Liver (tissue), 3 donors: ENCODE measurements at regions not wholly inside any gene's neighbourhood (a gene's known extent, or its start where the extent isn't known, plus 50 kb on each side); places are given as distances from the start of the nearest gene placed in this dataset.

Source experiments
- EGR1 ChIP-seq, 2 donors: IDR thresholded peaks; 2 replicates each; pipeline ENCODE4 v1.6.1; 2016 to 2018; ENCODE audit warnings: antibody characterized with exemption in 2 of 2, low read depth in 2 of 2
- JUND ChIP-seq, 2 donors: IDR thresholded peaks; 2 replicates each; pipeline ENCODE4 v1.6.1; 2016; ENCODE audit warnings: antibody characterized with exemption in 2 of 2
- MAX ChIP-seq: IDR thresholded peaks from 2 replicates; pipeline ENCODE4 v1.6.1; 2016; ENCODE audit warnings: antibody characterized with exemption
- RAD21 ChIP-seq, 2 donors: IDR thresholded peaks; 2 replicates each; pipeline ENCODE4 v1.6.1; 2016; ENCODE audit warnings: antibody characterized with exemption in 2 of 2, mild to moderate bottlenecking in 2 of 2
- REST ChIP-seq: IDR thresholded peaks from 2 replicates; pipeline ENCODE4 v1.6.1; 2016; ENCODE audit warnings: antibody characterized with exemption, mild to moderate bottlenecking
- SP1 ChIP-seq: IDR thresholded peaks from 2 replicates; pipeline ENCODE4 v1.6.1; 2018; ENCODE audit warnings: antibody characterized with exemption, mild to moderate bottlenecking
- YY1 ChIP-seq: IDR thresholded peaks from 2 replicates; pipeline ENCODE4 v1.6.1; 2016; ENCODE audit warnings: antibody characterized with exemption, mild to moderate bottlenecking
- TF ChIP-seq, protein P1 (sequence below): fragments of 150-350 bp; IDR thresholded peaks from 2 replicates; pipeline ENCODE4 v1.5.1; 2017; ENCODE audit warnings: improper control_type of control experiment, low read depth, low read length; ENCODE audit not compliant: missing input control
- donor health status: healthy.
- donor health status: healthy.

DNA sequence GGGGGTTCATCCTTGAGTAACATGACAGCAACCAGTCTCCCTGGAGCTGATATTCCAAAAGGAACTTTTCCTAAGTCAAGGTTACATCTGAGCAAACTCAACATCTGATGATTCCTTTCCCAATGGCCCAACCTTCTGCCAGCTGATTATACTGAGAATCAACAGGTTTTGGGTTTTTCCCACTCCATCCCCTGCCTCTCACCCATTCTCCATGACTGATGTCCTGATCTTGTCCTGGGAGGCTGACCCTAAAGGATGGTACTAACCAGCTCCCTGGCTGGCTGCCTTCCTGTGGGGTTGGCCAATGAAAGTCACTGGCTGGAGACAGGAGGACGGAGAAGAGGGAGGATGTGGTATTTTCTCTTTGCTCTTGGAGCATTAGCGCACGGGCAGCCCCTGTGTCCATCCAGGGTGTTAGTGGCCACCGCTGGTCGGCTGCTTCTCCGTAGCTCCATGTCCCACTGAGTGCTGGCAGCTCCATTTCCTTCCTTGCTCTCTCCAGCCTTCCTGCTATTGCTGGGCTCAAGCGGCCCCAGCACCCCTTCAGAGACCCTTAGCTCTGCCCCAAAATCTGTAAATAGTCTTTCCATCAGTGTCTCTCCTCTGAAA lies 306.2 kb upstream of the PITRM1 start:
- no peak for TF ChIP-seq SP1
- TF ChIP-seq MAX: no peak
- TF ChIP-seq, protein P1, sequence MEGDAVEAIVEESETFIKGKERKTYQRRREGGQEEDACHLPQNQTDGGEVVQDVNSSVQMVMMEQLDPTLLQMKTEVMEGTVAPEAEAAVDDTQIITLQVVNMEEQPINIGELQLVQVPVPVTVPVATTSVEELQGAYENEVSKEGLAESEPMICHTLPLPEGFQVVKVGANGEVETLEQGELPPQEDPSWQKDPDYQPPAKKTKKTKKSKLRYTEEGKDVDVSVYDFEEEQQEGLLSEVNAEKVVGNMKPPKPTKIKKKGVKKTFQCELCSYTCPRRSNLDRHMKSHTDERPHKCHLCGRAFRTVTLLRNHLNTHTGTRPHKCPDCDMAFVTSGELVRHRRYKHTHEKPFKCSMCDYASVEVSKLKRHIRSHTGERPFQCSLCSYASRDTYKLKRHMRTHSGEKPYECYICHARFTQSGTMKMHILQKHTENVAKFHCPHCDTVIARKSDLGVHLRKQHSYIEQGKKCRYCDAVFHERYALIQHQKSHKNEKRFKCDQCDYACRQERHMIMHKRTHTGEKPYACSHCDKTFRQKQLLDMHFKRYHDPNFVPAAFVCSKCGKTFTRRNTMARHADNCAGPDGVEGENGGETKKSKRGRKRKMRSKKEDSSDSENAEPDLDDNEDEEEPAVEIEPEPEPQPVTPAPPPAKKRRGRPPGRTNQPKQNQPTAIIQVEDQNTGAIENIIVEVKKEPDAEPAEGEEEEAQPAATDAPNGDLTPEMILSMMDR: no peak
- TF ChIP-seq YY1: no peak
- no peak for TF ChIP-seq RAD21 (IDR thresholded peaks at IDR 0.05)
- no peak for TF ChIP-seq JUND (IDR thresholded peaks at IDR 0.05)
- no peak for TF ChIP-seq EGR1 (IDR thresholded peaks at IDR 0.05; ENCODE audit: low read depth in 2 of 2)
- TF ChIP-seq REST: no peak
